GM19438 (cell line): ENCODE measurements at regions not wholly inside any gene's neighbourhood (a gene's known extent, or its start where the extent isn't known, plus 50 kb on each side); places are given as distances from the start of the nearest gene placed in this dataset.

Experiments
- ATAC-seq: cut with Tn5 transposase; IDR thresholded peaks from one replicate; pipeline ENCODE4 v1.9.1; 2021; ENCODE audit warnings: low read depth; ENCODE audit not compliant: unreplicated experiment

- no peak for ATAC-seq
Observed at GRCh38 chr20:43804781-43805180, 78.0 kb upstream of the GTSF1L start.

DNA sequence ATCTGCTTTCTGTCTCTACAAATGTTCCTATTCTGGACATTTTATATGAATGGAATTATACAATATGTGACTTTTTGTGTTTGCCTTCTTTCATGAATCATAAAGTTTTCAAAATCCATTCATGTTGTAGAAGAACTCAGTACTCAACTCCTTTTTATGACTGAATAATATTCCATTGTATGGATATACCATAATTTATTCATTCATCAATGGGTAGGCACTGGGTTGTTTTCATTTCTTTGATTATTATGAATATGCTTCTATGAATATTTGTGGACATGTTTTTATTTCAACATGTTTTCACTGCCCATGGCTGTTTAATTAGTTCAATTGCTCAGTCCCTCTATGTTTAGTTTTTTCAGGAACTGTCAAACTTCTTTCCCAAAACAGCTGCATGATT is 76.5 kb upstream of the GTSF1L start:
- ATAC-seq, result no peak

DNA sequence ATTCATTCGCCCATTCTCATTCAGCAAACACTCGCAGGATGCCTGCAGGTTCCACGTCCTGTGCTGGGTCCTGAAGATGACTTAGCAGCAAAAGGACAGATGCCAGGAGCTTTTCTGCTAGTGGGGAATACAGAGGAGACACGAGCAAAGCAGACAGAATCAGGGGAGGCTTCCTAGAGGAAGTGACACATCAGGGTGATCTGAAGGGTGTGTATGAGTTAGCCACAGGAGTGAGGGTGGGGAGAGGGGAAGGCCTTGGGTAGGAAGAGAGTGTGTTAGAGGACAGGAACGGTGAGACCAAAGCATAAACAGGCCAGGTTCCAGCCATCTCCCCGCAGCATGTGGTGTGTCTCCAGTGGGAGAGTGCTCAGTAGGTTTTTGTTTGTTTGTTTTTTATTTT is 73.4 kb upstream of the GTSF1L start:
- no peak for ATAC-seq

DNA sequence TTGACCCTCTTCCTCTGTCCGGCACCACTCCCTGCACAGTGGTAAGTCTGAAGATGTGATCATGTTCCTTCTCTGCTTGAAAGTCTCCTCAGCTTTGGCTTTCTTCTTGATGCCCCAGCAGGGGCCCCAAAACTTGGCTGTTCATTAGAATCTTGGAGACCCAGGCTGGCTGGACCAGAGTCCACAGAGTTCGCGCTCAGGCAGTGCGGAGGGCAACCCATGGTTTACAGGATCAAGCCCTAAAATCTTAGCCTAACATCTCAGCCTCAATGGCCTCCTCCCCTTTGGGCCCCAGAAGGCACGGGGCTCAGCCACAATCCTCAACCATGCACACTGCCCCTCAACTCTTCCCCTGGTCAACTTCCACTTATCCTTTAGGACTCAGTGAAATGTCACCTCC is 72.9 kb upstream of the GTSF1L start:
- ATAC-seq, result no peak

DNA sequence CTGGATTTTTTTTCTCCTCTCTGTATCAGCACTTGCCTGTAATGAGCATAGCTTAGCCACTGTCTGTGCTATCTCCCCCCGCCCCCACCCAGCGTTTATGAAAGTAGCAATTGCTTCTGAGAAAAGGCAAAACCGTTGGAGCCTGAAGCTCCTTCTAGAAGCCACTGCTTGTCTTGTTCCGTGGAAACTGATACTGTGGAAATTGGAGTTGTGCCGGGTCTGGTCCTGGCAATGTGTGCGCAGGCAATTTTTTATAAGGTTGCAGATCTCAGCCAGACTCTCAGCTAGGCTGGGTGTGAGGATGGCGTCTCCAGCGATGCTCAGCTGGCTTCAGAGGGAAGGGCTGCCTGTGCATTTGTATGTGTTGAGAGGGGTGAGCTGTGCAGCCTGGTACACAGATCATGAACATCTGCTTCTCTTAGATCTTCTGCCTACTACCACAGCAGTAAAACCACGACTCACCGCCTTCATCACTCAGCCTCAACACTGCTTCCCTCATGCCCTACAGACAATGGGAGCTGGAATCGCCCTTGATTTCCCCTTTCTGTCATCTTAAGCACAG is 72.4 kb upstream of the GTSF1L start:
- no peak for ATAC-seq

DNA sequence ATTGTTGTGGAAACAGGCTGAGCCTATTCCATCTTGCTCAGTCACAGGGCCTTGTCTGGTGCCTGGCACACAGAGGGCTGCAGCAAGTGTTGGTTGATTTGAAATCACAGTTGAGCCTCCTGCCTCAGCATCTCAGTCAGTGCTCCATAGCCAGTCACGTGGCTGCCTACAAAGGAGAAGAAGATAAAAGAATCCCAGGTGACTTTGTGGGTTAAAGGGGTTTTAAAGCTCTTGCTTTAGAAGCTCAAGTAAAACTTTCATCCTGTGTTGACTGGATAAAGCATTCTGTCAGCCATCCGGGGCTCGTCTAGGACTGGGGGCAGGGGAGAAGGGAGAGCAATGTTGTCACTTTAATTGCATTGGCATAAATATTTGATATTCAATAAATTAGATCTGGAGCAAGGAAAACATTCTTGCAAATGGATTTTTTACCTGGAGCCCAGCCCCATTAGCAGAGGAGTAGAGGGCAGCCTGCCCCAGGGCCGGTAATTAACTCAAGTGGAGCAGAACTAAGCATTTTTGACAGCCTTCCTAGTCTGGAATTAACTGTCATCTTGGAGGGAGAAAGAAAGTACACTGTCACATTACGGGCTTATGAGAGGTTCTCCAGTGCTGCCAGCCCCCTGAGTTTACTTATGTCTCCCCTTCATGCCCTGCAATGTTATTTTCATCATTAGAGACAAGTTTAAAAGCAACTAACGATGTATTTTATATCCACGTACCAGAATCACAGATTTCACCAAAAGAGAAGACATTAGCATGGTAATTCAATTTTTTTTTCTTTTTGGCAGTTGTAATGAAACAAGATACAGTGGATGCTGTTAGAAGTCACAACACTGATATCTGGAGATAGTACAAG is 71.7 kb upstream of the GTSF1L start:
- ATAC-seq, result no peak

DNA sequence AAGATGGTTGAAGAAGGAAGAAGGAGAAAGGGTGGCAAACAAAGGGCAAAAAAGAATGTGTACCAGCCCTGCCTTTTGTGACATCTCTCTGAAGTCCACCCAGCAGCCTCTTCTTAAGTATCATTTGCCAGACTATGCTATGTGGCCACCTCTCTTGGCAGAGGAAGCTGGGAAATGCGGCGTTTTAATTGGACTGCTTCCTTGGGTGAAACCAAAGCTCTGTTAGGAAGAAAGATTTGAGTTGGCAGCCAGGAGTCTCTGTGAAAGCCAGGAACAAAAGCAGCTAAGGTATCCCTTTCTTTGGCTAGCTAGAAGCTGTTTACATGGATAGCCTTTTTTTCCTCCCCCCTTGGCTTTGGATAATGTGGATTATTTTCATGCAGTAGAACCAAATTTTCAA is 67.5 kb upstream of the GTSF1L start:
- ATAC-seq, result no peak

DNA sequence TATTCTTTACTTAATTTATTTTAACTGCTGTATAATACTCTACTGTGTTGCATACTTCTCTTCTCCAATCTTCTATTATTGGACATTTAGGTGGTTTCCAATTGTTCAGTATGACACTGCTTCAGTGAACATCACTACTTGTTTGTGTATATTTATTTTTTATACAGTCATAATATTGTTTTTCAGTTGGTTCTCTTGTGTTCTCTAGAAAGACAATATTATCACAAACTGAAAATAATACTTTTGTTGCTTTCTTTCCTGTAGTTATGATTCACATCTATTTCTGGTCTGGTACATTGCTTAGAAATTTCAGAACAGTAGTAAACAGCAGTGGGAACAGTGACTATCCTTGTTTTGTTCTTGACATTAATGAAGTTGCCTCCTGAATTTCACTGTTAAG is 62.8 kb upstream of the GTSF1L start:
- ATAC-seq, result no peak

DNA sequence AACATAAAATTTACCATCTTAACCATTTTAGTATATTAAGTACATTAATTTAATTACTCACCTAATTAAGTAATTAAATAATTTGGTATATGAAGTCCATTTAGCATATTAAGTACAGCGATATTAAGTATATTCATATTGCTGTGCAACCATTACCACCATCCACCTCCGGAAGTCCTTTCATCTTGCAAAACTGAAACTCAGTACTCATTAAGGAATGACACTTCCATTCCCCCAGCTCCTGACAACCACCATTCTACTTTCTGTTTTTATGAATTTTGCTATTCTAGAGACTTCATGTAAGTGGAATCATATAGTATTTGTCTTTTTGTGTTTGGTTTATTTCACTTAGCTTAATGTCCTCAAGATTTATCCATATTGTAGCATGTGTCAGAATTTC is 61.1 kb upstream of the GTSF1L start:
- no peak for ATAC-seq

DNA sequence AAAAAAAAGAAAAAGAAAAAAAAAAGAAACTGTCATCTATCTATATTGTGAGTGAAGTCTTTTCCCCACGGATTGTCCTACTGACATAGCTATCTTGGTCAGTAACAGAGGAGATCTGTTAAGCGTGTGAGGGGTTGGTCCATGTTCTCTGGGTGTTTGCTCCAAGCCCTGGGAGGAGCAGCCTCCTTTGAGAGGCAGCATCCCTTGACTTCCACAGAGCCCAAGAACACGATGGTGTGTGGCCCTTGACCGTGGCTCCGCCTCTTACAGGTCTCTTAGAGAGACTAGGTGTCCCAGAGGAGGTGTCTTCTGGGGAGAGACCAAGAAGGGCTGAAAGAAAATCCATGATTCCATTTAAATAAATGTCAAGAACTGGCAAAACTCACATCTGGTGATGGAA is 60.1 kb upstream of the GTSF1L start:
- no peak for ATAC-seq

GRCh38 chr20:43781215-43781614 is 54.4 kb upstream of the GTSF1L start:
- ATAC-seq, result no peak

DNA sequence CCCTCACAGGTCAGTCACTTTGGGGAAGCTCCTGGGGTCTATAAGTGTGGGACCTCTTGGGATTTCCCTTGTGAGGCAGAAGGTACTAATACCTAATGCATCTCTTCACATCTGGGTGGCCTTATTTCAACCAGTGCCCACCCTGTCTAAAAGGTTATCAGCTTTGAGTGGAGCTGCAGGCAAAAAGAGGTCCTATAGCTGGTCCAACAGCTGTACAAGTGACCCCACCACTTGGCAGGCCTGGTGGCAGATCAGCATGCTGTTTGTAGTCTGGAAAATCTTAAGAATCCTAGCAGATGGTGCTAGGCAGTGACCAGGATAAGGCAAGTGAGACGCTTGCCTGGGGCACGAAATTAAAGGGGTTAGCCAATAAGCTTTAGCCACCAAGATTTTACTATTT is 51.6 kb upstream of the GTSF1L start:
- ATAC-seq, result no peak

GRCh38 chr20:43776691-43777090 is 49.9 kb upstream of the GTSF1L start:
- ATAC-seq, result no peak
